GM19372 (cell line): ENCODE measurements at regions not wholly inside any gene's neighbourhood (a gene's known extent, or its start where the extent isn't known, plus 50 kb on each side); places are given as distances from the start of the nearest gene placed in this dataset.
"Not testable (repeated sequence)": the region's sequence is repeated elsewhere in the genome, so short reads cannot be mapped to it uniquely, and the experiment has no call there.

Experiments
- ATAC-seq: cut with Tn5 transposase; IDR thresholded peaks from one replicate; pipeline ENCODE4 v1.9.1; 2021; ENCODE audit warnings: mild to moderate bottlenecking, low read depth, moderate library complexity; ENCODE audit not compliant: unreplicated experiment

DNA sequence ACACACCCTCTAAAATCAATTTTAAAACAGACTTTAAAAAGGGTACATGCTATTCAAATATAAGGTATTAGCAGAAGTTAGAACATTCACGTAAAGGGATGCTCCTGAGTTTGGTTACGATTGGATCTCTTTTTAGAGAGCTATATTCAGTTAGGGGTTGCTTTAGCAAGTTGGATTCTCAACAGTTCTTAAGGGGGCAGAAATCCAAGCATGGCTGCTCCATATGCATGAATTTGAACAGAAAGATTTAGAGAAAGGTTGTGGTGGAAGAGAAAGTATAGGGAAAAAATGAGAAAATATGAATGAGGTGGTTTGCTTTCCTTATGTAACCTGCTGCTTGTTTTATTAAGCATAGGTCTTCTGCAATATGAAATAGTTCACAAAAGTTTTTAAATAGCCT, 855.1 kb downstream of the SORCS1 start:
- no peak for ATAC-seq

DNA sequence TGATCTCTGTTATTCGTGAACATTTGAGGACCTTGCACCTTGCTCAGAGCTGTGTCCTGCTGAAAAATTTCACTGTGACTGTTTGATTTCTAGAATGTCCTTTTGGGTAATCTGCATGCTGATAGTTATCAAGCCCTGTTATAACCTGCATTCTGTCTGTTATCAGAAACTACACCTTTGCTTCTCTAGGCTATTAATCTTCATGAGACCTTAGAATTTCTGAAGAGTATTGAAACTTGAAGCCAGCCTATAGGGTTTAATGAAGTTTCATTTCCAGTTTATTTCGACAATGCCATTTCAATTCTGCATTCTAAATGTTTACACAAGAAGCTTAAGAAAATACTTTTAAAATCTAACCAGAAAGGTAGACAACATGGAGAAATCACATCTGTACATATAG, 856.2 kb downstream of the SORCS1 start:
- ATAC-seq, result no peak

DNA sequence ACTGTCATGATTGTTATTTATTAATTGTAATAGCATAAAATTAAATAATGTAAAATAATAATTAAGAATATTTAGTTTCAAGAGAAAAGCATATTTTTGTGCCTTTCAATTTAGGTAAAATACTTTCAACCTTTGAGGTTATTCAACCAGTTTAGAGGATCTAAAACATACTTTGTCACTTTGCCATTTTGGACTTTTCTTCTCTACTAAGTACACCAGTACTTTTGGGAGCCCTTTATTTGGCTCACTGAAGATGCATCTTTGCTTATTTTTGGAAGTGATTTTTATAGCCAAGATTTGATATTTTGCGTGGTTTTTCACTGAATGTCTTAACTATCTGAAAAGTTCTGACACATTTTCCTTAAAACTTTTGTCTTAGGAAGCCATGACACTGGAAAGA, 860.5 kb downstream of the SORCS1 start:
- ATAC-seq, result no peak

DNA sequence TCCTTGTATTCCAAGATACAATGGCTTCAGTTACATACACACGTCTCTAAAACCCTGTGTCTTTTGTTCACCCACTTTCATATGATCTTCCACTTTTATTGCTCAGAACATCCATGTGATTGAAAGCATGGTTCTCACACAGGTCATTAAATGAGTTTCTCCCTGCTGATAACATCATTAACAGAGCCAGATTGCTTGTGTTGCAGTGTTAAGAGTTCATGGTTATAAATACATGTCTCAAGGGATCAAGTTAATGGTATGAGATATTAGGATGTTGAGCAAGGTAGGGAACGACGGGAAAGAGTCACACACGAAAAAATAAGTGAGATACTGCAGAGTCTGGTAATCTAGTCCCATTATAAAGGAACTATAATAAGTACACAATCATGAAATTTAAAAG, 861.5 kb downstream of the SORCS1 start:
- ATAC-seq, result no peak

DNA sequence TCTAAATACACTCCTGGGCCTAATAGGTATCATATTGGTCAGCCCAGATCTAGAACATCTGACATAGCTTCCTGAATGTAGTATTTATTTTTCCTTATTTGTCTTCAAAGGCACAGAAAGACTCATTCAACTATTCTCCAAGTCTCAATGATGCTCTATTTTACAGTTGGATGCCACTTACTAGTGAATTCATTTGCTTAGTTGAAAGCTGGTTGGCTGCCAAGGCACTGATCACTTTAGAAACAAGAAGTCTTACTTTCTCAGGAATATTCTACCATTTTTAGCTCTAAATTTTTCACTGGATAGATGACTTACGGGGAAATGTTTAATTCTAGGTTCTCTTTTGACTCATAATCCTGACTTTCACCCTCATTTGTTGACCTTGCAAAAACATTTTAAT, 863.4 kb downstream of the SORCS1 start:
- ATAC-seq, result no peak

DNA sequence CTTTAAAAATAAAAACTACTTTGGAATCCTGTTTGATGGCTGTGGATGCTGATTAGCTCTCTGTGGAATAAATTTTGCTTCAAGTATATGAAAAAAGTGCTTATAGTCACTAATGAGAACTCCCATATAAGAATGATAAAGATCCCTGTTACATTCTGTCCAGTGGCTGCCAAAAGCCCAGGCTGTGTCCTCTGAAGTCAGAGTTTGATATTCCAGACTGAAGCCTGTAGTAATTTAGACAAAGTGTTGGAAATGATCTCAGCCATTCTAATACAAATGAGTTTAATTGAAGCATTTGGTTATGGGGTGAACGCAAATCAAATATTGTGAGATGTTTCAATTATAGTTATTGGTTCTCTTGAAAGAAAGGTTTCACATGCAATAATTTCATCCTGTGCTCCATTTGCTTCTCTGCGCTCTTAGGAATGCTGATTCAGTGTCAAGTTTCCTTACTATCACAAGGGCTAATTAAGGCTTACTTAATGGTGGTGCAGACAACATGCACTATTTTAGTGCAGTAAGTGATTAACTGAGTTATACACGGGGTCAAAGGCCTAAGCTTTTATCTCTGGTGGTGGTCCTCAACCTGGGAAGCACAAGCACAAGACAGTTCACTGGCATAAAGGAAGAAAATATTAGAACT, 867.6 kb downstream of the SORCS1 start:
- no peak for ATAC-seq

DNA sequence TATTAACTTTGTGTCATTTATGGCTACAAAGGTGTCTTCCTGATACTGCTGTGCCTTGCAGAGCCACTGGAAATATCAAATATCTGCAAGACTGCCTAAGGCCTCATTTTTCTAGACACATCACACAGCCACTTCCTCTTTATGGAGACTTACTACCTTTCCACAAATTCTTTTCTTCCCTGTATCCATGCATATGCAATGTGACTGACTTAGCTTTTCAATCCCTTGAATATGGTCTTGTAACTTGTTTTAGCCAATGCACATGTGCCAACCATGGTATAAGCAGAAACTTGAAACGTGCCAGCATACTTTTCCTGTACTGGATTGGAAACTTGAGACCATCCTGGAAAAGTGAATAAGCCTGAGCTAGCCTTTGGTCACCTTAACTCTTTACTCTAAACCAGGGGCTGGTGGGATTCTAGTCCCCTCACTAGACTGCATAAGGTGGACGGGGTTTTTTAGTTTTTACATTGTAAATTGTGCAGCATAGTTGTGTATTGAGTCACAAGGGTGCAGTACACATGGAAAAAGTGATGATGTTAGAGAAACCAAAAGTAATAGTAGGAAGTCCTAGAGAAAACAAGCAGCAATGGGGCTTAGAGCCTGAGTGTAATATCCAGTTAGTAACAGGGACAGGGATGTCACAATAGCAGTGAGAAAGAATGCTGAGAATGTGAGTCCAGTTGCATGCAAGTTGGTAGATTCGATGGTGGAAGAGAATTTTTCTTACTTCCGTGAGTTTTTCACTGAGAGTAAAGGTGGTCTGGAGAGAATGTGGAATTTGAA, 879.5 kb downstream of the SORCS1 start:
- no peak for ATAC-seq

DNA sequence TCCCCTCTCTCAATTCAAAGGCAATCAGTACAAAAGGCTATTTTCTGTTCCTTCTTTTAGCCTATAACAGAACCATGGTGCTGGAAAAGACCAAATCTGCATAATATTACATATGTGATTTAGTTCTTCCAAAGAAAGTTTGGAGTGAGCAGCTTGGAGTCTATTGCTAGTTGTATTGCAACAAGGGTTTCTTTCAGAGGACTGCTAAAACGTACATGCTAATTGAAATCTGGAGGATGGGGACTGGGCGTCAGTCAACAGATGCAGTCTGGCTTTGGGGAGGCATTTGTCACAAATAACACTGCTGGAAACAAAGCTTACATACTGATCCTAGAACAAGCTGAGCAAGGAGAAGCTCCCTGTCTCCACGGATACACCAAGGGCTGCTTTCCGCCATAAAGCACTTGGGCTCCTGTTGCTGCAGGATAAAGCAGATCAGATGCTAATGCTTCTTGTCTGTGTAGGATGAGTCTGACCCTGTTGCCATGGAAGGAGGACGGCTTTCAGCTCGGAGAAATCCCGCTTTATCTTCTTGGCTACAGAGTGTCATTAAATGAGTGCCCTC, 883.5 kb downstream of the SORCS1 start:
- ATAC-seq, result no peak

DNA sequence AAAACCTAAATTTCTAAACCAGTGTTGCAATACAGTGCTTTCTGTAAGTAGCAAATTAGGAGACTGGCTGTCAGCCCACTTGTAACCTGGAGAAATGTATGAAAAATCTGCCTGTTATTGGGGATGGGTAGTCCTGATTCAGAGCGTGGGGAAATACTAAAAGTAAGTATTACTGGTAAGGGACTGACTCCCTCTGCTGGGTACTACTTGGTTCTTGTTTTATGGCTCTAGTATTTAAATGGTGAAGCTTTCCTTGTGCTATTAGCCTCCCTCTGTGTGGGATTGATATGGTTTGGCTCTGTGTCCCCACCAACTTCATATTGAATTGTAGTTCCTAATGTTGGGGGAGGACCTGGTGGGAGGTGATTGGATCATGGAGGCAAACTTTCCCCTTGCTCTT, 886.1 kb downstream of the SORCS1 start:
- no peak for ATAC-seq

DNA sequence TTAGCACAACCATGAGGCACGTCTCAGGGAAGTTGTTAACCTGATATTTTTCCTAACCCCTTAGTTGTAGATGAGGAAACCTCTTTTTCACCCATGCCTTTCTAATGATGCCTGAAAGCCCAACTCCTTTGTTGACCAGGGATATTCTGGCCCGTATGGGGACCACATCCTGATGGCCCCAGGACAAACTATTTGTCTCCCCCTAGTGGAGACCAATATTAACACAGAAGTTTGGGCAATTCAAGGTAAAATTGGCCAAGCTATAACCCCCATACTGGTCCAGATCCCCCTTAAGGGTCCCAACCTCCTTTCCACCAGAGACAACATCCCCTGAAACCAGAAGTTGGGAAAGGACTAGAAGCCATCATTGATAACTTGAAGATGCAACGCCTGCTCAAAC, 893.3 kb downstream of the SORCS1 start:
- ATAC-seq, result no peak

DNA sequence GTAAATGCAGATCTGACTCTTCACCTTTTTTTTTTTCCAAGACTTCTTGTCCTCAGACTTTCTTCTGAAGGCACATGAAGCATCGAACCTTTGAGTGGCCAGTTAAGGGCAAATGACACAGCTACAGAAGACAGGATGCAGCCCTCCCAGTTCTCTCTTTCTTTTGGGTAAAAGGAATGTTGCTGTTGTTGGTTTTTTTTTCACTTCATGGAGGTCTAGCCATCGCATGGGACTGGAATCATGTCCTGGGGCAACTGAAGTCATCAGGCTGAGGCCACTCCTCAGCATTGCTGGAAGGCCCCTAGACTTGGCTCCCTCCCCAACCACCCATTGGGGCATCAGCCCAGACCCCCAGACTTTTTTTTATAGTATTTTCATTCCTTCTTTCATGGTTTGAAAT, 896.5 kb downstream of the SORCS1 start:
- no peak for ATAC-seq

DNA sequence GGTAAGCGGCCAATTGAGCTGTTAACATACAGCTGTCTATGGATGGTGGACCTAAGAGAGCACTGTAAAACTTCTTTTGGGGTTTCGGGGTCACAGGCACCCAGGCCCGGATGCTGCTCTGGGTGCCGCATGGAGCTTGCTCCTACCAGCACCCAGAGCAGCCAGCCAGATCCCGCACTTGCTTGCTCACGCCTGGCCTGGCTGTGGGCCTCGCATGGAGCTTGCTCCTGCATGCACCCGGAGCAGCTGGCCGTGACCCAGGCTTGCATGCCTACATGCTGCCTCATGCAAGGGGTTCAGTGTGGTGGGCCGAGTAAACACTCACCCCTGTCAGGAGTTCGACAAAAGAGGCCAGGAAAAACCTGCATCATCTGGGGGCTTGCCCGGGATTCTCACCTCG, 896.9 kb downstream of the SORCS1 start:
- ATAC-seq, result no peak

DNA sequence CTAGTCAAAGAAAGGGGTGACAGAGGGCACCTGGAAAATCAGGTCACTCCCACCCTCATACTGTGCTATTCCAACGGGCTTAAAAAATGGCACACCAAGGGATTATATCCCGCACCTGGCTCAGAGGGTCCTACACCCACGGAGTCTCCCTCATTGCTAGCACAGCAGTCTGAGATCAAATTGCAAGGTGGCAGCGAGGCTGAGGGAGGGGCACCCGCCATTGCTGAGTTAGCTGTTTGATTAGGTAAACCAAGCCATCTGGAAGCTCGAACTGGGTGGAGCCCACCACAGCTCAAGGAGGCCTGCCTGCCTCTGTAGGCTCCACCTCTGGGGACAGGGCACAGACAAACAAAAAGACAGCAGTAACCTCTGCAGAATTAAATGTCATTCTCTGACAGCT, 907.1 kb downstream of the SORCS1 start:
- not testable (repeated sequence) for ATAC-seq

DNA sequence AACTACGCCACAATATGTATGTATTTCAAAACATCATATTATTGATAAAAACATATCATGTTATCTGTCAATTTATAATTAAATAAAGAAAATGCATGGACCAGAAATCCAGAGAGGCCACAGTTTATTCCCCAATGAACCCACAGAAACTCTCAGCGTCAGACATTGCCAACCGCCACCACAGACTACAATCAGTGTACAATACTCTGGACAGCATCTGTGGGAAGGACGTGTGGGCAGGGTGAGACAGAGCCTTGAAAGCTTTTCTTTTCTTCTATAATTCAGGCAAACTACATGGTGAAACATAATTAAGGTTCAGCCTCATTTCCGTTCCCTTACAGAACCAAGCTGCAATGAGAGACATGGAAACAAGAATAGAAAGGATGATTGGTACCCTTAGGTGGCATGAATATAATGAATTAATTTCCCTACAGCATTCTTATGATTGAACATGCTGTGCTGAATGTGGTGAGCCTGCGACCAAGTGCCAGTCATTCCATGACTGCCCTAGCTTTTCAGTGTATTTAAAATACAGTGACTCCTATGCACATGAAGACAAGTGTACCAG, 909.3 kb downstream of the SORCS1 start:
- ATAC-seq, result no peak

DNA sequence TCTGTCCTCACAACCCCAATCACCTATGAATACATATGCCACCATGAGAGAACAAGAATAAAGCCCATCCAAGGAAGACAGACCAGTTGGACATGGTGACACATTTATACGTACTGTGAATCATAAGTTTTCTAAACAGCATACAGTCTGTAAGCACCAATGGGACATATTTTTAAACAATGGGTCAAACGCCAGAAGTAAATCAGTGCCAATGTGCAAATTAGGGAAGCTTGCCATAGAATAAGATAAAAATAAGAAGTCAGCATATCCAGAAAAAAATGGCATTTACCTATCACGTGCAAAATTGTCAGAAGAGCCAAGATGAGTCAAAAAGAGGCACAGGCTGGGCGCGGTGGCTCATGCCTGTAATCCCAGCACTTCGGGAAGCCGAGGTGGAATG, 910.4 kb downstream of the SORCS1 start:
- no peak for ATAC-seq

DNA sequence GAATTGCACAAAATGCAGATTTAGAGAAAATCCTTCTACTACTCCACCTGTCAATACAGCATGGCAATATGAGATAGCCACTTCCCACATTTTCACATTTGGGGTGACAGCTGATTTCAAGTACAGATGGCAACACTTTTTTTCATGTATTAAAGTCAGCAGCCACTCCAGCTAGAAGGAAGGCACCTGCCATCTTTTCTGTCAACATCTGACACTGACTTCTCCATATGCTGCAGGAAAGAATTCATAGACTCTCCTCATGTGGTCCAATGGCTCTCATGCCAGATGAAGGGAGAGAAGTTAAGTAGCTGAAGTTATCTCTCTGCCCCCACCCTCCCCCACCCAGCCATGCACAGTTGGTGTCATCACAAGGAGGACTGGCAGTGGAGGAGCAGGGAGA, 912.0 kb downstream of the SORCS1 start:
- ATAC-seq, result no peak

DNA sequence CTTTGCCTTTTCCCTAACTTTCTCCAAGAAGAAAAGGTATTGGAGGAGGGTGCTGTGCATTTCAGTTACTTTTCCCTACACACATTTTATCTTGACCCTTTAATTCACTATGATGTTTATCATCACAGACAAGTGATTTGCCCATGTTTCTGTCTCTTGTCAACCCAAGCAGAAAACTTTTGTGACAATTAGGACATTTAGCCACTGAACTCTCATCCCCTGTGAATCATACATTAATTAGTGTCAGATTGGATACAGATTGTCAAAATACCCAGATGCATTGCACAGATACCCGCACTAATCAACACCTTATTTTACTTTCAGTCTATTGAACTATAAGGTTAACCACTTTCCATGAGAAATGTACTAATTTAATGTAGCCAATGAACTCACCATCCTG, 912.9 kb downstream of the SORCS1 start:
- ATAC-seq, result no peak

DNA sequence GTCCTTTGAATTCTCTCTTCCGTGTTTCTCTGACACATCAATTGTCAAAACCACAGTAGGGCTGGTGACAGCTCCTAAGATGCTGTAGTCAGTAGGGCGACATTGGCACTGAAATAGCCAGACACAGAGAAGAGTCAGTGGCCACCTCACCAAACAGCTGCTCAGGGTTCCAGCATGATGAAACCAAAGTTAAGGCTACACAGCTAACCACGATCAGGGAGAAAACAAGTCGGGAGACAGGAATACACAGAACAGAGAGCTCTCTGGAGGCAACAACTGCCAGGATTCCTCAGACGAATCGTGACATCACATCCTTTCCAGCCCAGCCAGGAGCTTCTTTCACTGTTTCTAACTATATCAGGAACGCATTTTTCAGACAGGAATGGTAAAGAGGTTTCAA, 922.2 kb downstream of the SORCS1 start:
- no peak for ATAC-seq

DNA sequence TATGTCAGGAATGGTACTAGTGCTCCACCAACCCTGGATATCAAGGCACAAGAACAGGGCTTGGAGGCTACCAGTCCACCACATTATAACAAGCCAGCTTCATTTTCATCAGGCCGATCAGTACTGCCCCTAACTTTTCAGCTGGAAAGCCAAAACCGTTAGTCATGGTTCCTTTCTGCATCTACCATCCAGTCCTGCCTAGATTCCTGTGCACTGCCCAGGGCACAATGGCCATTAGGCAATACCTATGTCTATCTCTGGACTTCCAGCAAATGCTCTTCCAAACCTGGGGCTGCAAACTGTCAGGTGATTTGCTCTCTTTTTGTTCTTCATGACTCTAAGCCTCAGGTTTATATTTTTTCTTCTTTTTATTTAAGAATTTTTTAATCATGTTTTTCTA, 937.7 kb downstream of the SORCS1 start:
- ATAC-seq, result no peak

DNA sequence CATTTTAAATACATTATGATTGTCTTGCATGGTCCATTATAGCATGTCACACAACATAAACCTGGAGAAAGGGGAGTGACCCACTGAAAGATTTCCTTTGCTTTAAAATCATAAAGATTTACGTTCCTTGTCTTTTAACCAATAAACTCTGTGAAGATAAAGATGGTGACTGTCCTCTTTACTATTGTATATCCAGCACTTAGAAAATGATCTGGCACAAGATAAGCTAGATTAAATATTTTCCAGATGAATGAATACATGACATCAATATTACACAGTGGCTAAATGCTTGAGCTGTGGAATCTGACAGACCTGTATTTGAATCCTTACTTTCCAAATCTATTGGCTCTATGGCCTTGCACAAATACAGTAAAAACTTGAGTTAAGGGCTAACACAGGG, 938.4 kb downstream of the SORCS1 start:
- ATAC-seq, result no peak

DNA sequence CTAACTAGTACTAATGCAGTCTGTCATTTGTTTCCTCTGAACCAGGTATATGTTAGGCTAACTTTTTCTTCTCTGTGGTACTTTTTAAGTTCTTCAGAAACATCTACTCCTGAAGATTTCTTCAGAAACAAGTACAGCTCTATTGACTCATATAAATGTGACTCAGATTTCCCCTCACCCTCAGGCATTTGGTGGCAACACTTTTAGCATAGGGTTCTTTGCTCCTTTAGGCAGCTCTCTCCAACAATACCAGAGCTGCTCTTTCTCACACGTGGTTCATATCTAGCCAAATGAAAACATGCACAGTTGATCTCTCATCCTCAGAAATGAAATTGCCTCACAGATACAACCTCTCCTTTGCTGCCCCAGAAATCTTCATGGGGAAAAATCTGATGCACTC, 939.8 kb downstream of the SORCS1 start:
- no peak for ATAC-seq

DNA sequence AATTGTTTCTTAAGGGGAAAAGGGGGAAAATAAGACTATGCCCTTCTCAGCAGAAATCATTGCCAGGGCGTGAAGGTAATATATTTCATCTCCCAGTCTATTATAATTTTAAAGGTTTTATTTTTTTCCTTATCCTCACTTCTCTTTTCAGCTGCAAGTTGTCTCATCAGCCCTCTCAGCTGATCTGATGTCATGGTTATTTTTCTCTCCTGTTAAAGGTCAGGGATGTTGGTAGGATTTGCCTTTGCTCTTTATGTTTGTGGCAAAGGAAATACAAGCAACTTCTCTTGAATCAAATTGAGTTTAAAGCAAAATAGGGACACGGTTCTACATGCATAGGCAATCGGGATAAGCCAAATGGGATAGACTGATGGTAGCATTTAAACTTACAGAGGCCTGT, 946.9 kb downstream of the SORCS1 start:
- no peak for ATAC-seq
